Astrocyte (in vitro differentiated cells and primary cell): ENCODE measurements at regions not wholly inside any gene's neighbourhood (a gene's known extent, or its start where the extent isn't known, plus 50 kb on each side); places are given as distances from the start of the nearest gene placed in this dataset.

Experiments used
- DNase-seq: peaks from one replicate; pipeline ENCODE4 v3.0.0-alpha.2; 2010; ENCODE audit warnings: low read depth
- FAIRE-seq: peaks from 2 replicates; lab custom pipeline; 2011; peaks lifted over from hg19 to GRCh38; lab: Jason Lieb, UNC
- H2AFZ ChIP-seq: 2 replicates; pipeline ENCODE4 v1.6.0; 2012; ENCODE audit warnings: low read depth, low read length, inconsistent platforms
- H3K27ac ChIP-seq: 2 replicates; pipeline ENCODE4 v1.5.1; 2011; ENCODE audit warnings: low read depth, low read length, inconsistent platforms
- H3K27me3 ChIP-seq: 2 replicates; pipeline ENCODE4 v1.6.0; 2011; ENCODE audit warnings: low read length, inconsistent platforms; ENCODE audit not compliant: insufficient read depth
- H3K36me3 ChIP-seq: 2 replicates; pipeline ENCODE4 v1.5.1; 2011; ENCODE audit warnings: low read length, inconsistent platforms; ENCODE audit not compliant: insufficient read depth
- H3K4me1 ChIP-seq: 2 replicates; pipeline ENCODE4 v1.5.1; 2011; ENCODE audit warnings: low read length, inconsistent platforms; ENCODE audit not compliant: insufficient read depth
- H3K4me2 ChIP-seq: 2 replicates; pipeline ENCODE4 v1.6.0; 2012; ENCODE audit warnings: low read length, inconsistent platforms
- H3K4me3 ChIP-seq: 2 replicates; pipeline ENCODE4 v1.5.1; 2011; ENCODE audit warnings: low read depth, mild to moderate bottlenecking, low read length, inconsistent platforms; ENCODE audit not compliant: insufficient read depth
- H3K79me2 ChIP-seq: 2 replicates; pipeline ENCODE4 v1.6.0; 2012; ENCODE audit warnings: mild to moderate bottlenecking, low read length, inconsistent platforms; ENCODE audit not compliant: insufficient read depth
- H3K9ac ChIP-seq: 2 replicates; pipeline ENCODE4 v1.6.0; 2012; ENCODE audit warnings: mild to moderate bottlenecking, low read length, inconsistent platforms
- H3K9me3 ChIP-seq: 2 replicates; pipeline ENCODE4 v1.5.1; 2012; ENCODE audit warnings: low read depth, mild to moderate bottlenecking, low read length, inconsistent platforms; ENCODE audit not compliant: insufficient read depth
- H4K20me1 ChIP-seq: 2 replicates; pipeline ENCODE4 v1.6.0; 2012; ENCODE audit warnings: low read length, inconsistent platforms; ENCODE audit not compliant: insufficient read depth
- H3K27ac Mint-ChIP-seq: one replicate; pipeline ENCODE4 v1.8.0; 2021; ENCODE audit warnings: mild to moderate bottlenecking, mixed read lengths; ENCODE audit not compliant: unreplicated experiment
- H3K27me3 Mint-ChIP-seq: one replicate; pipeline ENCODE4 v1.8.0; 2021; ENCODE audit warnings: low read depth, mixed read lengths; ENCODE audit not compliant: unreplicated experiment
- H3K36me3 Mint-ChIP-seq: one replicate; pipeline ENCODE4 v1.8.0; 2021; ENCODE audit warnings: low read depth, mixed read lengths; ENCODE audit not compliant: unreplicated experiment
- H3K4me1 Mint-ChIP-seq: one replicate; pipeline ENCODE4 v1.8.0; 2021; ENCODE audit warnings: low read depth, mixed read lengths; ENCODE audit not compliant: unreplicated experiment
- H3K4me3 Mint-ChIP-seq: one replicate; pipeline ENCODE4 v1.8.0; 2021; ENCODE audit warnings: mild to moderate bottlenecking, moderate library complexity, mixed read lengths; ENCODE audit not compliant: unreplicated experiment
- H3K9me3 Mint-ChIP-seq: one replicate; pipeline ENCODE4 v1.8.0; 2021; ENCODE audit warnings: mild to moderate bottlenecking, mixed read lengths; ENCODE audit not compliant: unreplicated experiment
- CTCF ChIP-seq: IDR thresholded peaks from 2 replicates; pipeline ENCODE4 v1.5.1; 2011; ENCODE audit warnings: low read depth, mild to moderate bottlenecking, inconsistent platforms, low read length, moderate library complexity; ENCODE audit not compliant: insufficient read depth
- EZH2 ChIP-seq: IDR thresholded peaks from 2 replicates; pipeline ENCODE4 v1.6.1; 2012; ENCODE audit warnings: mild to moderate bottlenecking, low read length, inconsistent platforms; ENCODE audit not compliant: insufficient read depth

GRCh38 chr12:34402228-34402898, 380.1 kb downstream of the ALG10 start:
- Mint-ChIP-seq H3K36me3 (no peaks in the 10 kb centered on the region), H3K27ac (no peak overlapping the region), H3K4me3 (no peak overlapping the region), H3K27me3 (no peaks in the 10 kb centered on the region), H3K9me3 (peaks cover 13% of the 10 kb centered on the region), H3K4me1 (no peaks in the 10 kb centered on the region)
- H3K79me2 ChIP-seq: no peaks in the 10 kb centered on the region
- no peak overlapping the region for H2AFZ ChIP-seq
- H3K9me3 ChIP-seq: peaks cover 49% of the 10 kb centered on the region
- no peak for FAIRE-seq
- H4K20me1 ChIP-seq: no peaks in the 10 kb centered on the region
- no peak for DNase-seq
- no peak for TF ChIP-seq EZH2
- no peak for TF ChIP-seq CTCF
- no peak overlapping the region for H3K27ac ChIP-seq
- H3K36me3 ChIP-seq: no peaks in the 10 kb centered on the region
- H3K4me1 ChIP-seq: no peaks in the 10 kb centered on the region
- H3K9ac ChIP-seq: no peak overlapping the region
- no peaks in the 10 kb centered on the region for H3K27me3 ChIP-seq
- no peak overlapping the region for H3K4me3 ChIP-seq
- H3K4me2 ChIP-seq: no peak overlapping the region

GRCh38 chr12:34402899-34403705, 380.8 kb downstream of the ALG10 start:
- no peak overlapping the region for H3K4me3 Mint-ChIP-seq
- no peaks in the 10 kb centered on the region for H3K4me1 Mint-ChIP-seq
- Histone ChIP-seq H2AFZ (no peak overlapping the region), H3K9ac (no peak overlapping the region), H3K4me1 (no peaks in the 10 kb centered on the region), H4K20me1 (no peaks in the 10 kb centered on the region), H3K27me3 (no peaks in the 10 kb centered on the region), H3K9me3 (peaks cover 47% of the 10 kb centered on the region), H3K4me2 (no peak overlapping the region), H3K36me3 (no peaks in the 10 kb centered on the region), H3K27ac (no peak overlapping the region), H3K4me3 (no peak overlapping the region), H3K79me2 (no peaks in the 10 kb centered on the region)
- TF ChIP-seq EZH2: no peak
- no peak for TF ChIP-seq CTCF
- FAIRE-seq: no peak
- DNase-seq: no peak
- H3K27me3 Mint-ChIP-seq: no peaks in the 10 kb centered on the region
- no peaks in the 10 kb centered on the region for H3K36me3 Mint-ChIP-seq
- H3K9me3 Mint-ChIP-seq: peaks cover 17% of the 10 kb centered on the region
- H3K27ac Mint-ChIP-seq: no peak overlapping the region
